HFFc6 (cell line): ENCODE measurements at regions not wholly inside any gene's neighbourhood (a gene's known extent, or its start where the extent isn't known, plus 50 kb on each side); places are given as distances from the start of the nearest gene placed in this dataset.
A peak's percentile ranks its signal among the peaks of the same experiment; 100 is the strongest.

ENCODE experiments used
- DNase-seq: peaks from one replicate; pipeline ENCODE4 v3.0.0-alpha.2; 2018
- H3K27ac Mint-ChIP-seq: 2 replicates; pipeline ENCODE4 v1.8.0; 2020; ENCODE audit warnings: mild to moderate bottlenecking, mixed read lengths
- H3K27me3 Mint-ChIP-seq: 2 replicates; pipeline ENCODE4 v1.8.0; 2021; ENCODE audit warnings: mild to moderate bottlenecking, moderate library complexity, mixed read lengths; ENCODE audit not compliant: insufficient read depth
- H3K36me3 Mint-ChIP-seq: 2 replicates; pipeline ENCODE4 v1.8.0; 2021; ENCODE audit warnings: low read depth, mixed read lengths
- H3K4me1 Mint-ChIP-seq: 2 replicates; pipeline ENCODE4 v1.8.0; 2020; ENCODE audit warnings: low read depth, mixed read lengths
- H3K4me3 Mint-ChIP-seq: 2 replicates; pipeline ENCODE4 v1.8.0; 2020; ENCODE audit warnings: mild to moderate bottlenecking, moderate library complexity, mixed read lengths
- H3K9me3 Mint-ChIP-seq: 2 replicates; pipeline ENCODE4 v1.8.0; 2020; ENCODE audit warnings: mild to moderate bottlenecking, mixed read lengths
- CTCF ChIP-seq: fragments of 200-600 bp; sonication (generic); IDR thresholded peaks from 2 replicates; pipeline ENCODE4 v1.5.0; 2021; ENCODE audit warnings: antibody characterized with exemption, mild to moderate bottlenecking

DNA sequence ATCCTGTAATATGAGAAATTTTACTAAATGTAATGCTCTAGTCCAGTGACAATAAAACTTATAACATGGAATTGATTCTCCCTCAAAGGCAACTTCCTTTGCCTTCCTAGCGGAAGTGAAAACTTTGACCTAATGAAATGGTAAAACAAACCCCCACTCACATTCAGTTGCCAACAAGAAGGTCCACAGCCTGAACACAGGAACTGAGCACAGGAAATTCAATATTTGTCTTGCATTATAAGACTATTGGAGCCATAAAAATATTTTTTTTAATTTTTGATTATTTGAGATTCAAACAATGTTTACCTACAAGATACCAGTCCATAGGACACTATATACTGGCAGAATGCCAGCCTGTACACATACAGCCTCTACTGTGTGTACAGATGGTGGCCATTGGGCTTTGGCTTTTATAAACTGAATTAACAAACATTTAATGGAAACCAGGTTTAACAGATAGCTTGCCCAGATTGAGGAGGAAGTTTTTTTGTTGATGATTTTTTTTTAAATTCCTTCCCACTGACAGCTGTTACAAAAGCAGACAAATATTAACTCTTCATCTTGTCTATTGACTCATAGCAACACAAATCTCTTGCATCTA lies 481.5 kb upstream of the JAG1 start:
- Mint-ChIP-seq H3K9me3 (peaks cover 4% of the 10 kb centered on the region; the same call in 1 of the 2 replicates), H3K4me3 (no peak overlapping the region), H3K4me1 (peaks cover 7% of the 10 kb centered on the region; the same call in 1 of the 2 replicates), H3K36me3 (no peaks in the 10 kb centered on the region), H3K27ac (no peak overlapping the region), H3K27me3 (peaks cover 3% of the 10 kb centered on the region; the same call in 1 of the 2 replicates)
- no peak for TF ChIP-seq CTCF
- DNase-seq, result no peak

DNA sequence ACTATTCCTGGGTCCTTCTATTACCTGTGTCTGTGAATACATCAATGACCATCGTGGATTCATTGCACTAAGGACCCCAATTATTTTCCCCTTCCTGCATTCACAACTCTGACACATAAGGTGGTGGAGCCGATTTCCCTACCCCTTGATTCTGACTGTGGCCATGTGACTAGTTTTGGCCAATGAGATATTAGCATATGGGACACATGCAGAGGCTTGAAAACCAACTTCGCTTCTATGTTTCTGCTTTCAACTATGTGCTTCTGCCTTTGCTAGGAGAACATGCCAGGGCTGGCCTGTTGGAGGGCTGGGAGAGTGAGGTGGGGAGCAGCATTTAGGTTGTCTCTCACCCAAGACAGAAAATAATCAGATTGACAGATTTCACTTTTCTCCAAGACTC lies 483.1 kb upstream of the JAG1 start:
- H3K4me3 Mint-ChIP-seq, result no peak overlapping the region
- H3K27ac Mint-ChIP-seq, result no peak overlapping the region
- H3K27me3 Mint-ChIP-seq, result peaks cover 5% of the 10 kb centered on the region
- H3K9me3 Mint-ChIP-seq, result peaks cover 4% of the 10 kb centered on the region; the same call in 1 of the 2 replicates
- no peaks in the 10 kb centered on the region for H3K36me3 Mint-ChIP-seq
- DNase-seq, result no peak
- TF ChIP-seq CTCF, result no peak
- peaks cover 7% of the 10 kb centered on the region; the same call in 1 of the 2 replicates for H3K4me1 Mint-ChIP-seq

- H3K36me3 Mint-ChIP-seq, result no peaks in the 10 kb centered on the region
- no peak overlapping the region for H3K27ac Mint-ChIP-seq
- H3K4me1 Mint-ChIP-seq, result peaks cover 7% of the 10 kb centered on the region; the same call in 1 of the 2 replicates
- no peak overlapping the region for H3K4me3 Mint-ChIP-seq
- no peak for TF ChIP-seq CTCF
- peaks cover 4% of the 10 kb centered on the region; the same call in 1 of the 2 replicates for H3K9me3 Mint-ChIP-seq
- no peak for DNase-seq
- peaks cover 4% of the 10 kb centered on the region for H3K27me3 Mint-ChIP-seq
Observed at GRCh38 chr20:11158146-11158545, 484.3 kb upstream of the JAG1 start.

DNA sequence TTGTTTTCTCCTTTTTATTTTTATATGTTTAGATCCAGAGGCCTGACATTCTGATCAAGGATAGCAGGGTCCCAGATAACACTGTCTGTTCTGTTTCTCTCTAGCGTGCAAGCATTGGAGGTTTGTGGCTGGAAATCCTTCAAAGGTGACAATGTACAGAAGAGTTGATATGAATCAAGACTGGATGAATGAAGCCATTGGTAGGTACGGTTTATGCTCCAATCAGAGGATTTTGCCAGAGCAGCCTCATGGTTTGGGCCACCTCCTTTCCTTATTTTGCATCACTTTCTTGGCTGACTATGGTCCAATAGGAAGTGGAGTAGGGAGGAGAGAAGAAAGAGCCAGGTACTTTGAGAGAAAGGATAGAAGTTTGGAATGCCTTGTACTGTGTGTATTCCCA lies 484.8 kb upstream of the JAG1 start:
- peaks cover 7% of the 10 kb centered on the region; the same call in 1 of the 2 replicates for H3K4me1 Mint-ChIP-seq
- no peak overlapping the region for H3K27ac Mint-ChIP-seq

GRCh38 chr20:11159728-11160127 lies 485.9 kb upstream of the JAG1 start:
- peak; percentile 7 for DNase-seq
- Mint-ChIP-seq H3K36me3 (no peaks in the 10 kb centered on the region), H3K27me3 (peaks cover 4% of the 10 kb centered on the region), H3K4me1 (peaks cover 7% of the 10 kb centered on the region; the same call in 1 of the 2 replicates), H3K4me3 (no peak overlapping the region), H3K9me3 (peaks cover 4% of the 10 kb centered on the region; the same call in 1 of the 2 replicates), H3K27ac (no peak overlapping the region; the same call in 1 of the 2 replicates)
- TF ChIP-seq CTCF, result no peak

More for the DNA sequence above, 484.8 kb upstream of the JAG1 start:
- no peaks in the 10 kb centered on the region for H3K36me3 Mint-ChIP-seq
- no peak for DNase-seq
- no peak overlapping the region for H3K4me3 Mint-ChIP-seq
- peaks cover 4% of the 10 kb centered on the region; the same call in 1 of the 2 replicates for H3K9me3 Mint-ChIP-seq
- peaks cover 4% of the 10 kb centered on the region for H3K27me3 Mint-ChIP-seq
- no peak for TF ChIP-seq CTCF
